Progenitor cell of endocrine pancreas (in vitro differentiated cells): ENCODE measurements at regions not wholly inside any gene's neighbourhood (a gene's known extent, or its start where the extent isn't known, plus 50 kb on each side); places are given as distances from the start of the nearest gene placed in this dataset.

Source experiments
- DNase-seq: peaks from one replicate; pipeline ENCODE4 v3.0.0; 2021; ENCODE audit warnings: low spot score; ENCODE audit not compliant: unreplicated experiment
- H3K27ac Mint-ChIP-seq: 2 replicates; pipeline ENCODE4 v1.8.0; 2021; ENCODE audit warnings: mild to moderate bottlenecking, moderate library complexity, mixed read lengths
- H3K27me3 Mint-ChIP-seq: 2 replicates; pipeline ENCODE4 v1.8.0; 2021; ENCODE audit warnings: mixed read lengths
- H3K36me3 Mint-ChIP-seq: 2 replicates; pipeline ENCODE4 v1.8.0; 2022; ENCODE audit warnings: mixed read lengths; ENCODE audit not compliant: insufficient read depth
- H3K4me1 Mint-ChIP-seq: 2 replicates; pipeline ENCODE4 v1.8.0; 2021; ENCODE audit warnings: low read depth, mixed read lengths
- H3K4me3 Mint-ChIP-seq: 2 replicates; pipeline ENCODE4 v1.8.0; 2021; ENCODE audit warnings: low read depth, mild to moderate bottlenecking, moderate library complexity, mixed read lengths
- H3K9me3 Mint-ChIP-seq: 2 replicates; pipeline ENCODE4 v1.8.0; 2021; ENCODE audit warnings: low read depth, mixed read lengths
- TF ChIP-seq, protein P1 (sequence below): fragments of 200-600 bp; sonication (generic); IDR thresholded peaks from one replicate; pipeline ENCODE4 v1.5.0; 2021; ENCODE audit warnings: antibody characterized with exemption, mild to moderate bottlenecking; ENCODE audit not compliant: unreplicated experiment

DNA sequence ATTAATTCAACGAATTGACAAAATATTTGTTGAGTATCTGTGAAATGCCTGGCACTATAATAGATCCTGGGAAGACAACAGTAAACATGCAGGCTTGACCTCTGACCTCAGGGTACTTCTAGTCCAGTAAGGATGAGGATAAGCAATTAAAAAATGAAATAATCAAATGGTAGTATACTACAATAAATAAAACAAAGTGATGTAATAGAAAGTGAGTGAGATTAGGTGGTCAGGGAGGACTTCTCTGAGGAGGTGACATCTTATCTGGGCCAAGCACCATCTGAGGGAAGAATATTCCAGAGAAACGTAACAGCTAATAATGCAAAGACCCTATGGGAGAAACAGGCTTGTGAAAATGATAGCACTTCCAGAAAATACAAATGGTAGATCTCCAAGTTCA lies 50.1 kb upstream of the RHOBTB1 start:
- TF ChIP-seq, protein P1, sequence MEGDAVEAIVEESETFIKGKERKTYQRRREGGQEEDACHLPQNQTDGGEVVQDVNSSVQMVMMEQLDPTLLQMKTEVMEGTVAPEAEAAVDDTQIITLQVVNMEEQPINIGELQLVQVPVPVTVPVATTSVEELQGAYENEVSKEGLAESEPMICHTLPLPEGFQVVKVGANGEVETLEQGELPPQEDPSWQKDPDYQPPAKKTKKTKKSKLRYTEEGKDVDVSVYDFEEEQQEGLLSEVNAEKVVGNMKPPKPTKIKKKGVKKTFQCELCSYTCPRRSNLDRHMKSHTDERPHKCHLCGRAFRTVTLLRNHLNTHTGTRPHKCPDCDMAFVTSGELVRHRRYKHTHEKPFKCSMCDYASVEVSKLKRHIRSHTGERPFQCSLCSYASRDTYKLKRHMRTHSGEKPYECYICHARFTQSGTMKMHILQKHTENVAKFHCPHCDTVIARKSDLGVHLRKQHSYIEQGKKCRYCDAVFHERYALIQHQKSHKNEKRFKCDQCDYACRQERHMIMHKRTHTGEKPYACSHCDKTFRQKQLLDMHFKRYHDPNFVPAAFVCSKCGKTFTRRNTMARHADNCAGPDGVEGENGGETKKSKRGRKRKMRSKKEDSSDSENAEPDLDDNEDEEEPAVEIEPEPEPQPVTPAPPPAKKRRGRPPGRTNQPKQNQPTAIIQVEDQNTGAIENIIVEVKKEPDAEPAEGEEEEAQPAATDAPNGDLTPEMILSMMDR, result no peak
- Mint-ChIP-seq H3K4me1 (peaks cover 7% of the 10 kb centered on the region), H3K4me3 (no peak overlapping the region)

More for the DNA sequence above, 50.1 kb upstream of the RHOBTB1 start:
- no peak overlapping the region for H3K27ac Mint-ChIP-seq
- no peaks in the 10 kb centered on the region for H3K36me3 Mint-ChIP-seq
- H3K9me3 Mint-ChIP-seq, result no peaks in the 10 kb centered on the region
- H3K27me3 Mint-ChIP-seq, result peaks cover 24% of the 10 kb centered on the region
- no peak for DNase-seq
